GM23248 (cell line): ENCODE measurements at regions not wholly inside any gene's neighbourhood (a gene's known extent, or its start where the extent isn't known, plus 50 kb on each side); places are given as distances from the start of the nearest gene placed in this dataset.
"Not testable (repeated sequence)": the region's sequence is repeated elsewhere in the genome, so short reads cannot be mapped to it uniquely, and the experiment has no call there.

ENCODE experiments used
- DNase-seq: peaks from one replicate; pipeline ENCODE4 v3.0.0-alpha.2; 2015
- H2AFZ ChIP-seq: fragments of 200-600 bp; sonication (generic); 2 replicates; pipeline ENCODE4 v1.6.1; 2016; ENCODE audit warnings: antibody characterized with exemption
- H3F3A ChIP-seq: fragments of 200-600 bp; sonication (generic); 2 replicates; pipeline ENCODE4 v1.6.1; 2016; ENCODE audit warnings: mild to moderate bottlenecking, antibody characterized with exemption, mixed run types; ENCODE audit not compliant: insufficient read depth
- H3K27ac ChIP-seq: fragments of 200-600 bp; sonication (generic); 2 replicates; pipeline ENCODE4 v1.5.1; 2016; ENCODE audit warnings: mild to moderate bottlenecking
- H3K27me3 ChIP-seq: fragments of 200-600 bp; sonication (generic); replicated peaks from 2 replicates; pipeline ENCODE4 v1.6.1; 2016; ENCODE audit warnings: mild to moderate bottlenecking; ENCODE audit not compliant: insufficient read depth
- H3K36me3 ChIP-seq: fragments of 200-600 bp; sonication (generic); 2 replicates; pipeline ENCODE4 v1.6.1; 2016; ENCODE audit warnings: low read depth, mild to moderate bottlenecking
- H3K4me1 ChIP-seq: fragments of 200-600 bp; sonication (generic); 2 replicates; pipeline ENCODE4 v1.6.1; 2016; ENCODE audit warnings: mild to moderate bottlenecking; ENCODE audit not compliant: insufficient read depth
- H3K4me2 ChIP-seq: fragments of 200-600 bp; sonication (generic); one replicate; pipeline ENCODE4 v1.6.1; 2016; ENCODE audit warnings: mild to moderate bottlenecking; ENCODE audit not compliant: unreplicated experiment
- H3K4me3 ChIP-seq: fragments of 200-600 bp; sonication (generic); 2 replicates; pipeline ENCODE4 v1.5.1; 2016; ENCODE audit warnings: mild to moderate bottlenecking
- H3K79me2 ChIP-seq: fragments of 200-600 bp; sonication (generic); 2 replicates; pipeline ENCODE4 v1.6.1; 2016; ENCODE audit warnings: mild to moderate bottlenecking; ENCODE audit not compliant: insufficient read depth
- H3K9ac ChIP-seq: fragments of 200-600 bp; sonication (generic); 2 replicates; pipeline ENCODE4 v1.6.1; 2016; ENCODE audit warnings: mild to moderate bottlenecking
- H3K9me2 ChIP-seq: fragments of 200-600 bp; sonication (generic); 2 replicates; pipeline ENCODE4 v1.6.1; 2016; ENCODE audit warnings: mixed run types, mild to moderate bottlenecking, moderate library complexity; ENCODE audit not compliant: insufficient read depth
- H3K9me3 ChIP-seq: fragments of 200-600 bp; sonication (generic); one replicate; pipeline ENCODE4 v1.6.1; 2017; ENCODE audit warnings: low read depth
- H4K20me1 ChIP-seq: fragments of 200-600 bp; sonication (generic); 2 replicates; pipeline ENCODE4 v1.6.0; 2016; ENCODE audit not compliant: insufficient read depth
- EZH2 ChIP-seq: fragments of 200-600 bp; sonication (generic); IDR thresholded peaks from 2 replicates; pipeline ENCODE4 v1.6.1; 2018; ENCODE audit warnings: antibody characterized with exemption, mild to moderate bottlenecking; ENCODE audit not compliant: insufficient read depth, poor library complexity, severe bottlenecking
- EZH2phosphoT487 ChIP-seq: fragments of 200-600 bp; sonication (generic); IDR thresholded peaks from 2 replicates; pipeline ENCODE4 v1.6.1; 2018; ENCODE audit warnings: antibody characterized with exemption, moderate library complexity, mild to moderate bottlenecking, low read depth; ENCODE audit not compliant: insufficient read depth
- WGBS, 2 experiments: methylation state at CpG; one replicate each; pipeline ENCODE4 v1.1.6; 2015 to 2017; ENCODE audit warnings: low lambda C conversion rate in 2 of 2, low coverage in 1 of 2; ENCODE audit errors: missing lambda C conversion rate in 2 of 2; 5-methylcytosine and 5-hydroxymethylcytosine counted together
- in situ Hi-C: fragments of 300-500 bp; cut with MboI; formaldehyde crosslinking; loops from 2 replicates; pipeline ENCODE4 v1.15.0; 2020

DNA sequence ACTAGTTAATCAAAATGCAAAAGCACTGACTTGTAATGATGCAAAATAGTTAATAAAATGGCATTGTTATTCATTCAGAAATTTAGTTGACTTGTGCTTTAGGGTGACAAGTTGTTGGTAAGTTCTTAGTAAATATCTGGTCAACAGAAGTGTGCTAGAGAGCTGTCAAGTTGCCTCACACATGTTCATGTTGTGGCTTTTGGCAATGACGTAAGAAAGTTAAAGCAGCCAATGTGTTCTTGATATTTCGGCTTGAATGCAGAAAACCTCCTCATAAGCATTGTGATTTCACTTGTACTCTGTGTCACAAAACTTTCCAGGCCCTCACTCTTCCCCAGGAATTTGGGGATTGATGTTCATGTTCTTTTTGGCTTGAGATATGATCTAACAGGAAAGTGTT is 626.7 kb downstream of the PRR16 start:
- Histone ChIP-seq H3K4me3 (no peak overlapping the region), H3F3A (no peaks in the 10 kb centered on the region), H4K20me1 (no peaks in the 10 kb centered on the region), H3K9ac (no peak overlapping the region), H3K4me2 (no peak overlapping the region), H3K4me1 (no peaks in the 10 kb centered on the region), H3K36me3 (no peaks in the 10 kb centered on the region), H3K79me2 (no peaks in the 10 kb centered on the region), H3K9me3 (no peaks in the 10 kb centered on the region), H2AFZ (no peak overlapping the region), H3K27me3 (no peaks in the 10 kb centered on the region), H3K9me2 (no peaks in the 10 kb centered on the region), H3K27ac (no peak overlapping the region)
- DNase-seq = peak; percentile 2
- 7 to 9% methylated on average over 2 of the region's 2 CpGs for WGBS, 2 experiments
- TF ChIP-seq EZH2 = no peak
- TF ChIP-seq EZH2phosphoT487 = no peak
- in situ Hi-C loops = no loop called here

GRCh38 chr5:121100931-121101330 is 636.8 kb downstream of the PRR16 start:
- H3K4me3 ChIP-seq = no peak overlapping the region
- no peaks in the 10 kb centered on the region for H3F3A ChIP-seq
- no peaks in the 10 kb centered on the region for H3K9me3 ChIP-seq
- no peak overlapping the region for H3K27ac ChIP-seq
- H2AFZ ChIP-seq = no peak overlapping the region
- H3K4me1 ChIP-seq = no peaks in the 10 kb centered on the region
- H3K79me2 ChIP-seq = no peaks in the 10 kb centered on the region
- in situ Hi-C loops = no loop called here
- TF ChIP-seq EZH2 (no peak), EZH2phosphoT487 (no peak)
- H4K20me1 ChIP-seq = no peaks in the 10 kb centered on the region
- no peaks in the 10 kb centered on the region for H3K9me2 ChIP-seq
- no peak overlapping the region for H3K4me2 ChIP-seq
- no peak for DNase-seq
- no peaks in the 10 kb centered on the region for H3K36me3 ChIP-seq
- H3K27me3 ChIP-seq = no peaks in the 10 kb centered on the region
- H3K9ac ChIP-seq = no peak overlapping the region

GRCh38 chr5:121105921-121106320 is 641.8 kb downstream of the PRR16 start:
- Histone ChIP-seq H3K4me3 (no peak overlapping the region), H3K79me2 (no peaks in the 10 kb centered on the region), H2AFZ (no peak overlapping the region), H4K20me1 (no peaks in the 10 kb centered on the region), H3F3A (no peaks in the 10 kb centered on the region), H3K27me3 (no peaks in the 10 kb centered on the region), H3K27ac (no peak overlapping the region), H3K36me3 (no peaks in the 10 kb centered on the region), H3K4me2 (no peak overlapping the region), H3K9me2 (no peaks in the 10 kb centered on the region), H3K9me3 (no peaks in the 10 kb centered on the region), H3K4me1 (no peaks in the 10 kb centered on the region), H3K9ac (no peak overlapping the region)
- TF ChIP-seq EZH2phosphoT487 = no peak
- TF ChIP-seq EZH2 = no peak
- in situ Hi-C loops = no loop called here
- 75 to 77% methylated on average over 2 of the region's 2 CpGs for WGBS, 2 experiments
- DNase-seq = no peak

GRCh38 chr5:121106721-121107690 is 642.9 kb downstream of the PRR16 start:
- H4K20me1 ChIP-seq, H2AFZ ChIP-seq, in situ Hi-C loops, H3K9me2 ChIP-seq, H3K36me3 ChIP-seq, H3K4me1 ChIP-seq, H3F3A ChIP-seq, H3K9ac ChIP-seq, H3K27ac ChIP-seq, H3K79me2 ChIP-seq, H3K4me3 ChIP-seq, H3K27me3 ChIP-seq, H3K4me2 ChIP-seq, DNase-seq, H3K9me3 ChIP-seq: not testable (repeated sequence)
- 85% methylated on average over 31 to 33 of the region's 33 CpGs for WGBS, 2 experiments

- no peak for TF ChIP-seq EZH2phosphoT487
- no peak for TF ChIP-seq EZH2
- H3K4me3 ChIP-seq = no peak overlapping the region
- H3K79me2 ChIP-seq = no peaks in the 10 kb centered on the region
- H3K27me3 ChIP-seq = no peaks in the 10 kb centered on the region
- in situ Hi-C loops = no loop called here
- no peak overlapping the region for H3K9ac ChIP-seq
- H3K36me3 ChIP-seq = no peaks in the 10 kb centered on the region
- no peak overlapping the region for H2AFZ ChIP-seq
- H3K9me2 ChIP-seq = no peaks in the 10 kb centered on the region
- no peak for DNase-seq
- no peak overlapping the region for H3K27ac ChIP-seq
- H3F3A ChIP-seq = no peaks in the 10 kb centered on the region
- 72 to 73% methylated on average over 9 to 10 of the region's 10 CpGs for WGBS, 2 experiments
- no peaks in the 10 kb centered on the region for H3K4me1 ChIP-seq
- H4K20me1 ChIP-seq = no peaks in the 10 kb centered on the region
- no peaks in the 10 kb centered on the region for H3K9me3 ChIP-seq
- no peak overlapping the region for H3K4me2 ChIP-seq
These were observed 644.6 kb downstream of the PRR16 start for GRCh38 chr5:121108725-121109124.
